GM23248 (cell line): ENCODE measurements at regions not wholly inside any gene's neighbourhood (a gene's known extent, or its start where the extent isn't known, plus 50 kb on each side); places are given as distances from the start of the nearest gene placed in this dataset.

Experiments
- EZH2 ChIP-seq: fragments of 200-600 bp; sonication (generic); IDR thresholded peaks from 2 replicates; pipeline ENCODE4 v1.6.1; 2018; ENCODE audit warnings: antibody characterized with exemption, mild to moderate bottlenecking; ENCODE audit not compliant: insufficient read depth, poor library complexity, severe bottlenecking
- EZH2phosphoT487 ChIP-seq: fragments of 200-600 bp; sonication (generic); IDR thresholded peaks from 2 replicates; pipeline ENCODE4 v1.6.1; 2018; ENCODE audit warnings: antibody characterized with exemption, moderate library complexity, mild to moderate bottlenecking, low read depth; ENCODE audit not compliant: insufficient read depth

GRCh38 chr18:7358989-7359726, 128.3 kb downstream of the LRRC30 start:
- TF ChIP-seq EZH2 (no peak), EZH2phosphoT487 (no peak)
